ENCODE measurements at regions not wholly inside any gene's neighbourhood (a gene's known extent, or its start where the extent isn't known, plus 50 kb on each side); places are given as distances from the start of the nearest gene placed in this dataset.

DNA sequence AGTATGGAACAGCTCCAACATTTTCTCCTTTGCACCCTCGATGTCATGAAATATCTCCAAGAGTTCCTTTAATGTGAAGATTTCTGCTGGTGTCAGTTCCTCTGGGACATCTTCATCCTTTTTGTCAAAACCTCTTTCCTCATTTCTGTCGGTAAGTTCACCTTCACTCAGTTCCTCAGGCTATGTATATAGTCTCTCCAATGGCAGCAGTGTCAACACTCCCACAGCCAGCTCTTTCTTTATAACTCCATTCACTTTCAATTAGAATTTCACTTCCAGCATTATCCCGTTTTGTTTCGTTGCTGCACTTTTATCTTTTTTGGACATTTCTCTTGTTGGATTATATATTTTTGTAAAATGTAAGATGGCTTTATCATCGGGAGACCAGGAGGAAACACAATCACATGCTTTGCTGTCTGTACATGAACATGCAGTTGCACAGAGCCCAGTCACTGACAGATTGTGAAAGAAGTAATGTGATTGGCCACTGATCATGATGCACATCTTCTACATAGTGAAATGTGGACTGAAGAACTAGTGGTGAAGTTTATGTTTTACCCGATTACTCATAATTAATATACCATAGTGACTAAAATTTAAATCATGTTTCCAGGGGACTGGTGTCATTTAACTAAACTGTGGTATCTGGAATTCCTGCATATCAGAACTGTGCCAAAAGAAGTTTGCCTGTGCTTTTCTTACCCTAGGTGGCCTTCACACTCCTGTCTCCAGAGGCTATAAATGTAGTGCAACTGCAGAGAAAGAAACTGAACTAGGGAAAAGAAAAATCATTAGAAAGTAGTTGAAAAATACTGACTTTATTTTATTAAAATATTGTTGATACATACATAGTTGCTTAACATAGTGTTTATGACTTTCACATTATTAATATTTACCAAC, 289.6 kb downstream of the PPP1R3A start:
- Histone ChIP-seq H3K9me3 (no peaks in the 10 kb centered on the region), H3K36me3 (no peaks in the 10 kb centered on the region), H3K27ac (no peak overlapping the region), H3K27me3 (no peaks in the 10 kb centered on the region), H3K4me1 (no peaks in the 10 kb centered on the region), H3K4me3 (no peak overlapping the region)
- 67% methylated on average over 6 of the region's 6 CpGs for WGBS
- TF ChIP-seq POLR2A (IDR thresholded peaks at IDR 0.05) (no peak), EP300 (IDR thresholded peaks at IDR 0.05) (no peak), POLR2AphosphoS5 (IDR thresholded peaks at IDR 0.05) (no peak)
- TF ChIP-seq, protein P1, sequence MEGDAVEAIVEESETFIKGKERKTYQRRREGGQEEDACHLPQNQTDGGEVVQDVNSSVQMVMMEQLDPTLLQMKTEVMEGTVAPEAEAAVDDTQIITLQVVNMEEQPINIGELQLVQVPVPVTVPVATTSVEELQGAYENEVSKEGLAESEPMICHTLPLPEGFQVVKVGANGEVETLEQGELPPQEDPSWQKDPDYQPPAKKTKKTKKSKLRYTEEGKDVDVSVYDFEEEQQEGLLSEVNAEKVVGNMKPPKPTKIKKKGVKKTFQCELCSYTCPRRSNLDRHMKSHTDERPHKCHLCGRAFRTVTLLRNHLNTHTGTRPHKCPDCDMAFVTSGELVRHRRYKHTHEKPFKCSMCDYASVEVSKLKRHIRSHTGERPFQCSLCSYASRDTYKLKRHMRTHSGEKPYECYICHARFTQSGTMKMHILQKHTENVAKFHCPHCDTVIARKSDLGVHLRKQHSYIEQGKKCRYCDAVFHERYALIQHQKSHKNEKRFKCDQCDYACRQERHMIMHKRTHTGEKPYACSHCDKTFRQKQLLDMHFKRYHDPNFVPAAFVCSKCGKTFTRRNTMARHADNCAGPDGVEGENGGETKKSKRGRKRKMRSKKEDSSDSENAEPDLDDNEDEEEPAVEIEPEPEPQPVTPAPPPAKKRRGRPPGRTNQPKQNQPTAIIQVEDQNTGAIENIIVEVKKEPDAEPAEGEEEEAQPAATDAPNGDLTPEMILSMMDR (IDR thresholded peaks at IDR 0.05), result no peak
- no peak for DNase-seq (ENCODE audit: low spot score in 2 of 2)

DNA sequence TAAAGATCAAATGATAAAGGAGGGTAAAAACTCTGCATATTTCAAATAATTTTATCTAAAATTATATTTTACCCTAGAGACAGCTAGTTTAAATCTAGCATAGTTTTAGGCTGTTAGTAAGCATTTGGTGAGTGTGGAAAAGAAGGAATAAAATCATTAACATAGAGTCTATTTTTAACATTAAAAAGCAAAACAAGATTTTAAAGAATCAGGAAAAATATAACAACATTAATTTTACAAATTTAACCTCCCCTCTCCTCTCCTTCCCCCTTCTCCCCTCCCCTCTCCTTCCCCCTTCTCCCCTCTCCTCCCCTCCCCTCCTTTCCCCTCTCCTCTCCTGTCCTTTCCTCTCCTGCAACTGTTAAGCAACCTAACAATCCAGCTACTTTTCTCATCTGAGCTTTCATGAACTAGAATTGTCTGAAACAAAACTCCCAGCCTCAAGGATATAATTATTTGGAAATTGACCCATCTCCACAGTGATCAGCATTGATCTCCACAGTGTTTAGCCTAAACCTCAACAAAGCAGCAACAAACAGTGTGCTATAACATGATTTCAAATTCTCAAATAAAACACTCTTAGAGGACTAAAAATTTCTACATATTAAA, 293.2 kb downstream of the PPP1R3A start:
- no peak overlapping the region for H3K27ac ChIP-seq
- no peak overlapping the region for H3K4me3 ChIP-seq
- no peaks in the 10 kb centered on the region for H3K27me3 ChIP-seq
- H3K9me3 ChIP-seq, result no peaks in the 10 kb centered on the region
- H3K36me3 ChIP-seq, result no peaks in the 10 kb centered on the region
- DNase-seq (ENCODE audit: low spot score in 2 of 2), result no peak
- TF ChIP-seq, protein P1 (IDR thresholded peaks at IDR 0.05), result no peak
- TF ChIP-seq POLR2A (IDR thresholded peaks at IDR 0.05) (no peak), POLR2AphosphoS5 (IDR thresholded peaks at IDR 0.05) (no peak), EP300 (IDR thresholded peaks at IDR 0.05) (no peak)
- no peaks in the 10 kb centered on the region for H3K4me1 ChIP-seq

DNA sequence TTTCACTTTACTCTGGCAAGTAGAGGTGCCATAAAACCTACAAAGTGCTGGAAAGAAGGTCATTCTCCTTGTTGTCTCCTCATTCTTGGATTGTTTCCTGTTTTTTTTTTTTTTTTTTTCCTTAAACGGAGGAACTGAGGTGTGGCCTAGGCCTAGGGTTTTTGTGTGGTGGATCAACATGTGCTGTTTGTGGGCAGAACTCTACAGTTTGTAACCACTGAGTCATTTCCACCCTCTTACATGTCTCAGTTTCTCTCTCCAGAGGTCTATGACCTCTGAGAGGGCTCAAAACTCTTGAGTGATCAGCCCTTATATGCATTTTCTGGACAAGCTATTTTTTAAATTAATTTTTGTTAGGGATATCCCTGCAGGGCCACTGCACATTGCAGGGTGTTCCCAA, 296.0 kb downstream of the PPP1R3A start:
- Histone ChIP-seq H3K4me1 (no peaks in the 10 kb centered on the region), H3K36me3 (no peaks in the 10 kb centered on the region), H3K4me3 (no peak overlapping the region), H3K27me3 (no peaks in the 10 kb centered on the region), H3K27ac (no peak overlapping the region), H3K9me3 (peaks cover 8% of the 10 kb centered on the region)
- DNase-seq (ENCODE audit: low spot score in 2 of 2), result no peak
- 89% methylated on average over 1 of the region's 1 CpG for WGBS
- TF ChIP-seq POLR2AphosphoS5 (IDR thresholded peaks at IDR 0.05) (no peak), EP300 (IDR thresholded peaks at IDR 0.05) (no peak), POLR2A (IDR thresholded peaks at IDR 0.05) (no peak)
- TF ChIP-seq, protein P1 (IDR thresholded peaks at IDR 0.05), result no peak

DNA sequence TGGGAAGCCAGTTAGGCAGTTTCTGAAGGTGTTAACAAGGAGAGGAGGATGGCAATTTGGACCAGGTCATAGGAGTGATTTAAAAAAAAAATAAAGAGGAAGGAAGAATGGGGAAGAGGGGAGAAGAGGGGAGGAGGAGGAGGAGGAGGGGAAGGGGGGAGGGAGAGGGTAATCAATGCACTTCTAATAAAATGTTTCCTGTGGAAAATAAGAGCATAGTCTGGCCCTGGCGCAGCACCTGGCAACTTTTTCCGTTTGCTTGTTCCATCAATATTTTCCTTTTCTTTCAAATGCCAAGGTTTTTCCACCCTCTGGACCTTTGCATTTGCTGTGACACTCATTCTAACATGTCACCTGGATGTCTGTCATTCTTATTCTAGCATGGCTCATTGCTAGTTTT, 308.2 kb downstream of the PPP1R3A start:
- Histone ChIP-seq H3K4me1 (no peaks in the 10 kb centered on the region), H3K27ac (no peak overlapping the region), H3K9me3 (no peaks in the 10 kb centered on the region), H3K36me3 (no peaks in the 10 kb centered on the region), H3K27me3 (no peaks in the 10 kb centered on the region), H3K4me3 (no peak overlapping the region)
- WGBS, result 30% methylated on average over 2 of the region's 2 CpGs
- no peak for DNase-seq (ENCODE audit: low spot score in 2 of 2)
- TF ChIP-seq POLR2A (IDR thresholded peaks at IDR 0.05), result no peak
- TF ChIP-seq EP300 (IDR thresholded peaks at IDR 0.05), result no peak
- TF ChIP-seq POLR2AphosphoS5 (IDR thresholded peaks at IDR 0.05), result no peak
- TF ChIP-seq, protein P1 (IDR thresholded peaks at IDR 0.05), result no peak

DNA sequence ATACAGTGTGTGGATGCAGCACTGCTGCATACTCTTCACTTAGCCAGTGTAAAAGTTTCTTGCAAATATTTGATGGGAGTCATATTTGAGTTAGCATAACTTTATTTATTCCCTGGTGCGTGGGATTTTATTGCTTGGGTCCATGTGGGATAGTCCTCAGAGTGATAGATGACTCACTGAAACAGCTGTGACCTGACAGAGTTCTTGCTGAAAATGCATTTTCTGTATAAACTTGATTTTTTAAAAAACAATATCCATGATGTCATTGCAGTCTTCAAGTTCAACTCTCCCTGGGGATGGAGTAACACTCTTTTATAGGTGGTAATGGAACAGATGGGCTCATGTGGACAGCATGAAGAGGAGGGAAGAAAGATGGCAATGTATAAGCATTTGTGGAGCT, 310.0 kb downstream of the PPP1R3A start:
- TF ChIP-seq, protein P1 (IDR thresholded peaks at IDR 0.05), result no peak
- WGBS, result 65% methylated on average over 1 of the region's 1 CpG
- Histone ChIP-seq H3K4me1 (no peaks in the 10 kb centered on the region), H3K36me3 (no peaks in the 10 kb centered on the region), H3K27me3 (no peaks in the 10 kb centered on the region), H3K27ac (no peak overlapping the region), H3K4me3 (no peak overlapping the region), H3K9me3 (no peaks in the 10 kb centered on the region)
- DNase-seq (ENCODE audit: low spot score in 2 of 2), result no peak

Measured in suprapubic skin (tissue), 4 donors.